ENCODE measurements at regions not wholly inside any gene's neighbourhood (a gene's known extent, or its start where the extent isn't known, plus 50 kb on each side); places are given as distances from the start of the nearest gene placed in this dataset.

DNA sequence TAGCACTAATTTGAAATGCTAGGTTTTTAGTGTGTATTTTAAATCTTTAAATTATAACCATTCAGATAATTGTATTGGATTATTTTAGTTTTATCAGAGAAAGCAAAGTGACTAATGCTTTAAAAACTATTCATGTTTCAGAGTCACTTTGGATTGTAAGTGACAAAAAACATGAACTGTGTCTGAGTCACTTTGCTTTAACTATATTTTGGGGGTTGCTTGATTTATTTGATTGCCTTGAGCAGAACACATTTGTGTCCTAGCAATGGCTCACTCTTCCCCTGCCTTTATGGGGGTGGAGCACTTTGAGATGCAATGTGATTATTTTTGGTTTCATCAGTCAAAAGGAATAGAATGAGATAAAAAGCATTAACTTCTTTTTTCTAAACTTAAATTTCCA, 188.4 kb upstream of the ARX start:
- H3K4me1 ChIP-seq = no peaks in the 10 kb centered on the region
- intact Hi-C loops (cut with DNase I) = no loop called here
- no peak for ATAC-seq

DNA sequence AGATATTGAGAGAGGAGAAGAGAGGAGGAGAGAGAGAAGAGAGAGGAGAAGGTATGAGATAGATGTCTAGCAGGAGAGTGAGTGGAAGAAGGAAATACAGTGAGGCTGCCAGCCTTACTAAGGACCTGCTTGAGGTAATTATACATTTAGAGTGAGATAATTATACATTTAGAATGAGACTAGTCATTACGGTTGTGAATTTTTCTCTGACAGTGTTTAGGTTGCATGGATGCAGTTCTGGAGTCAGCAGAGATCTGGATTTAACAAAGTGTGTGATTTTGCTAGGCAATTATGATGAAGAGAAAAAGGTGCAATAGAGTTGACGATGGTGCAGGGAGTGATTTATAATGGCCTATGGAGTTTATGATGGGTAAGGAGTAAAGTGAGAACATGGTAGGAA, 187.1 kb upstream of the ARX start:
- Histone ChIP-seq H3K27me3 (no peaks in the 10 kb centered on the region), H3K36me3 (no peaks in the 10 kb centered on the region), H3K27ac (no peak overlapping the region), H3K9me3 (no peaks in the 10 kb centered on the region), H3K4me1 (no peaks in the 10 kb centered on the region), H3K4me3 (no peak overlapping the region)
- intact Hi-C loops (cut with DNase I) = no loop called here
- ATAC-seq = no peak
- WGBS (ENCODE audit: insufficient coverage, low coverage, low lambda C conversion rate, missing lambda C conversion rate) = 35% methylated on average over 2 of the region's 2 CpGs
- DNase-seq = no peak
- TF ChIP-seq, protein P1, sequence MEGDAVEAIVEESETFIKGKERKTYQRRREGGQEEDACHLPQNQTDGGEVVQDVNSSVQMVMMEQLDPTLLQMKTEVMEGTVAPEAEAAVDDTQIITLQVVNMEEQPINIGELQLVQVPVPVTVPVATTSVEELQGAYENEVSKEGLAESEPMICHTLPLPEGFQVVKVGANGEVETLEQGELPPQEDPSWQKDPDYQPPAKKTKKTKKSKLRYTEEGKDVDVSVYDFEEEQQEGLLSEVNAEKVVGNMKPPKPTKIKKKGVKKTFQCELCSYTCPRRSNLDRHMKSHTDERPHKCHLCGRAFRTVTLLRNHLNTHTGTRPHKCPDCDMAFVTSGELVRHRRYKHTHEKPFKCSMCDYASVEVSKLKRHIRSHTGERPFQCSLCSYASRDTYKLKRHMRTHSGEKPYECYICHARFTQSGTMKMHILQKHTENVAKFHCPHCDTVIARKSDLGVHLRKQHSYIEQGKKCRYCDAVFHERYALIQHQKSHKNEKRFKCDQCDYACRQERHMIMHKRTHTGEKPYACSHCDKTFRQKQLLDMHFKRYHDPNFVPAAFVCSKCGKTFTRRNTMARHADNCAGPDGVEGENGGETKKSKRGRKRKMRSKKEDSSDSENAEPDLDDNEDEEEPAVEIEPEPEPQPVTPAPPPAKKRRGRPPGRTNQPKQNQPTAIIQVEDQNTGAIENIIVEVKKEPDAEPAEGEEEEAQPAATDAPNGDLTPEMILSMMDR (IDR thresholded peaks at IDR 0.05) = no peak
- no peak for TF ChIP-seq POLR2A (IDR thresholded peaks at IDR 0.05)

More for the DNA sequence above, 188.4 kb upstream of the ARX start:
- Histone ChIP-seq H3K36me3 (no peaks in the 10 kb centered on the region), H3K9me3 (no peaks in the 10 kb centered on the region), H3K27me3 (no peaks in the 10 kb centered on the region), H3K27ac (no peak overlapping the region), H3K4me3 (no peak overlapping the region)
- TF ChIP-seq, protein P1 (IDR thresholded peaks at IDR 0.05) = no peak
- DNase-seq = no peak

DNA sequence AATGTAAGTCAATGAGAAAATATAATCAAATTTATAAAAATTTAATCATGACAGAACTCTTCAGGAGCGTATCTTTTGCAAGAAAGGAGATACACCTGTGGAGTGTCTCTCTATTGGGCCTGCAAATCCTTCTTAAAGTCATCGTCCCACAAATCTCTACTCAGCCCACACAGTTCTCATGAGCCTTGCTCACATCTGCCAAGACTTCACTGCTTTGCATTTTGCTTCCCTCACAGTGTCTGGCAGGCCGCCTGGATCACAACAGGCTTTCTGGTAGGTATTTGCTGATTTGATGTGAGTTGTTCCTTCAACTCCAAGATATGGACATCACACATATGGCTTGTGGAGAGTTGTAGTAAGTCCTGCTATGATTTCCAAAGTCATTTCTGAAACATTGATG, 183.1 kb upstream of the ARX start:
- no peak for ATAC-seq
- intact Hi-C loops (cut with DNase I) = no loop called here
- no peak for TF ChIP-seq POLR2A (IDR thresholded peaks at IDR 0.05)
- TF ChIP-seq, protein P1 (IDR thresholded peaks at IDR 0.05) = no peak
- Histone ChIP-seq H3K27me3 (no peaks in the 10 kb centered on the region), H3K36me3 (no peaks in the 10 kb centered on the region), H3K9me3 (no peaks in the 10 kb centered on the region), H3K4me3 (no peak overlapping the region), H3K27ac (no peak overlapping the region), H3K4me1 (no peaks in the 10 kb centered on the region)
- DNase-seq = no peak
- 42% methylated on average over 3 of the region's 3 CpGs for WGBS (ENCODE audit: insufficient coverage, low coverage, low lambda C conversion rate, missing lambda C conversion rate)

DNA sequence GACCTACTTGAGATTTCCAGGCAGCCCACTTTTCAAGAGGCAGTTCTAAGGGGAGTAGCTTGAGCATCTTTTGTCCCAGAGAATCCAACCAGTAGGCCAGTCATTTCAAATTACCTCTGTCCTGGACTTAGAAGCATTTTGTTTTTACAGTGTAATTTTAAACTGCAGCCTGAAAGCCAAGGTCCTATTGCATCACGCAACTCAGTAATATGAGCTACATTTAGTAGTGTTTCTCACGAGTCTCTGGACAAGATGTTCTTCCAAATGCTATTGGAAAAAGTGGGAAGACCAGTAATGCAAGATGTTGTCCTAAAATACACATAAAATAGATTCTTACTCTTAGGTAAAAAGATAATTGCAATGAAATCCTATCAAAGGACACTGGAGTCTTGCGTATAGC, 182.5 kb upstream of the ARX start:
- Histone ChIP-seq H3K4me1 (no peaks in the 10 kb centered on the region), H3K36me3 (no peaks in the 10 kb centered on the region), H3K4me3 (no peak overlapping the region), H3K27me3 (no peaks in the 10 kb centered on the region), H3K9me3 (no peaks in the 10 kb centered on the region), H3K27ac (no peak overlapping the region)
- intact Hi-C loops (cut with DNase I) = no loop called here
- WGBS (ENCODE audit: insufficient coverage, low coverage, low lambda C conversion rate, missing lambda C conversion rate) = 59% methylated on average over 3 of the region's 3 CpGs
- no peak for DNase-seq
- TF ChIP-seq, protein P1 (IDR thresholded peaks at IDR 0.05) = no peak
- no peak for TF ChIP-seq POLR2A (IDR thresholded peaks at IDR 0.05)
- ATAC-seq = no peak

DNA sequence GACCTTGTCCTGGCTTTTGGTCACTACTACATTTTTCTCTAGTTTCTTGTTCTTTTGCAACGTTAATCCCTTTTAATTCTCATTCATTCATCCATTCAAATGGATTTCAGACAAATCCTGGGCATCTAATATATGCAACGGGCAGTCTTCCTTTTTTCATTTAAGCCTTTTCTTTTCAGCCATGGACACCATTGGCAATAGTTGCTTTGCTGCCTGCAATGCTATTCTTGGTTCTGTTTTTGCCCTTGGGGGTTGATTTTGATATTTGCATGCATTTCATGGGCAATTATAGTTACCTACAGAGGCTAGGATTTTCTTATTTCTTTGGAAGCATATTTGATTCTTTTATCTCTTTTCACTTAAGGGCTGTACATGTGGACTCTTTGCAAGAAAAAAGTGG, 180.5 kb upstream of the ARX start:
- H3K9me3 ChIP-seq = no peaks in the 10 kb centered on the region
- no peak overlapping the region for H3K4me3 ChIP-seq
- intact Hi-C loops (cut with DNase I) = no loop called here
- no peak for TF ChIP-seq POLR2A (IDR thresholded peaks at IDR 0.05)
- TF ChIP-seq, protein P1 (IDR thresholded peaks at IDR 0.05) = no peak
- no peaks in the 10 kb centered on the region for H3K36me3 ChIP-seq
- no peaks in the 10 kb centered on the region for H3K27me3 ChIP-seq
- ATAC-seq (no peak), DNase-seq (no peak)
- 44% methylated on average over 2 of the region's 2 CpGs for WGBS (ENCODE audit: insufficient coverage, low coverage, low lambda C conversion rate, missing lambda C conversion rate)
- no peak overlapping the region for H3K27ac ChIP-seq
- no peaks in the 10 kb centered on the region for H3K4me1 ChIP-seq
